ENCODE measurements at regions not wholly inside any gene's neighbourhood (a gene's known extent, or its start where the extent isn't known, plus 50 kb on each side); places are given as distances from the start of the nearest gene placed in this dataset.

- Histone ChIP-seq H3K4me1 (ENCODE audit: insufficient read depth, low read length) (no peaks in the 10 kb centered on the region), H3K27ac (ENCODE audit: low read length) (no peak overlapping the region), H4K20me1 (ENCODE audit: insufficient read depth, low read length) (no peaks in the 10 kb centered on the region), H2AFZ (ENCODE audit: low read depth, low read length) (no peak overlapping the region), H3K4me3 (ENCODE audit: low read depth in 1 of 2, low read length in 2 of 2) (no peak overlapping the region), H3K4me2 (ENCODE audit: insufficient read depth, low read length) (no peak overlapping the region), H3K36me3 (ENCODE audit: insufficient read depth, low read length) (no peaks in the 10 kb centered on the region), H3K9ac (ENCODE audit: low read depth, low read length) (no peak overlapping the region), H3K9me3 (ENCODE audit: insufficient read depth, low read length, severe bottlenecking) (no peaks in the 10 kb centered on the region), H3K79me2 (ENCODE audit: insufficient read depth, low read length) (no peaks in the 10 kb centered on the region), H3K27me3 (ENCODE audit: insufficient read depth, low read length, poor library complexity) (no peaks in the 10 kb centered on the region)
- no peak for ATAC-seq (ENCODE audit: insufficient read depth, low read depth)
- DNase-seq, result no peak
- no peak for TF ChIP-seq EZH2 (IDR thresholded peaks at IDR 0.05; ENCODE audit: borderline replicate concordance, low read depth, low read length, severe bottlenecking)
- TF ChIP-seq, protein P1, sequence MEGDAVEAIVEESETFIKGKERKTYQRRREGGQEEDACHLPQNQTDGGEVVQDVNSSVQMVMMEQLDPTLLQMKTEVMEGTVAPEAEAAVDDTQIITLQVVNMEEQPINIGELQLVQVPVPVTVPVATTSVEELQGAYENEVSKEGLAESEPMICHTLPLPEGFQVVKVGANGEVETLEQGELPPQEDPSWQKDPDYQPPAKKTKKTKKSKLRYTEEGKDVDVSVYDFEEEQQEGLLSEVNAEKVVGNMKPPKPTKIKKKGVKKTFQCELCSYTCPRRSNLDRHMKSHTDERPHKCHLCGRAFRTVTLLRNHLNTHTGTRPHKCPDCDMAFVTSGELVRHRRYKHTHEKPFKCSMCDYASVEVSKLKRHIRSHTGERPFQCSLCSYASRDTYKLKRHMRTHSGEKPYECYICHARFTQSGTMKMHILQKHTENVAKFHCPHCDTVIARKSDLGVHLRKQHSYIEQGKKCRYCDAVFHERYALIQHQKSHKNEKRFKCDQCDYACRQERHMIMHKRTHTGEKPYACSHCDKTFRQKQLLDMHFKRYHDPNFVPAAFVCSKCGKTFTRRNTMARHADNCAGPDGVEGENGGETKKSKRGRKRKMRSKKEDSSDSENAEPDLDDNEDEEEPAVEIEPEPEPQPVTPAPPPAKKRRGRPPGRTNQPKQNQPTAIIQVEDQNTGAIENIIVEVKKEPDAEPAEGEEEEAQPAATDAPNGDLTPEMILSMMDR (IDR thresholded peaks at IDR 0.05; ENCODE audit: borderline replicate concordance, extremely low read depth, low read length, poor library complexity, severe bottlenecking), result no peak
These were observed 64.7 kb upstream of the SERTAD2 start for GRCh38 chr2:64718250-64718885.

GRCh38 chr2:64720535-64721319, 67.0 kb upstream of the SERTAD2 start:
- Histone ChIP-seq H3K9me3 (ENCODE audit: insufficient read depth, low read length, severe bottlenecking) (no peaks in the 10 kb centered on the region), H3K4me3 (ENCODE audit: low read depth in 1 of 2, low read length in 2 of 2) (no peak overlapping the region), H3K79me2 (ENCODE audit: insufficient read depth, low read length) (no peaks in the 10 kb centered on the region), H3K27me3 (ENCODE audit: insufficient read depth, low read length, poor library complexity) (no peaks in the 10 kb centered on the region), H3K27ac (ENCODE audit: low read length) (no peak overlapping the region), H3K4me1 (ENCODE audit: insufficient read depth, low read length) (no peaks in the 10 kb centered on the region), H3K36me3 (ENCODE audit: insufficient read depth, low read length) (no peaks in the 10 kb centered on the region), H4K20me1 (ENCODE audit: insufficient read depth, low read length) (no peaks in the 10 kb centered on the region), H3K9ac (ENCODE audit: low read depth, low read length) (no peak overlapping the region), H3K4me2 (ENCODE audit: insufficient read depth, low read length) (no peak overlapping the region), H2AFZ (ENCODE audit: low read depth, low read length) (no peak overlapping the region)
- ATAC-seq (ENCODE audit: insufficient read depth, low read depth) (no peak), DNase-seq (no peak)
- TF ChIP-seq, protein P1 (IDR thresholded peaks at IDR 0.05; ENCODE audit: borderline replicate concordance, extremely low read depth, low read length, poor library complexity, severe bottlenecking), result no peak
- no peak for TF ChIP-seq EZH2 (IDR thresholded peaks at IDR 0.05; ENCODE audit: borderline replicate concordance, low read depth, low read length, severe bottlenecking)

- no peak for TF ChIP-seq EZH2 (IDR thresholded peaks at IDR 0.05; ENCODE audit: borderline replicate concordance, low read depth, low read length, severe bottlenecking)
- TF ChIP-seq, protein P1 (IDR thresholded peaks at IDR 0.05; ENCODE audit: borderline replicate concordance, extremely low read depth, low read length, poor library complexity, severe bottlenecking), result no peak
- no peak overlapping the region for H3K9ac ChIP-seq (ENCODE audit: low read depth, low read length)
- no peaks in the 10 kb centered on the region for H4K20me1 ChIP-seq (ENCODE audit: insufficient read depth, low read length)
- no peak overlapping the region for H3K4me2 ChIP-seq (ENCODE audit: insufficient read depth, low read length)
- no peak overlapping the region for H2AFZ ChIP-seq (ENCODE audit: low read depth, low read length)
- H3K9me3 ChIP-seq (ENCODE audit: insufficient read depth, low read length, severe bottlenecking), result no peaks in the 10 kb centered on the region
- H3K4me3 ChIP-seq (ENCODE audit: low read depth in 1 of 2, low read length in 2 of 2), result no peak overlapping the region
- H3K79me2 ChIP-seq (ENCODE audit: insufficient read depth, low read length), result no peaks in the 10 kb centered on the region
- DNase-seq, result no peak
- no peaks in the 10 kb centered on the region for H3K27me3 ChIP-seq (ENCODE audit: insufficient read depth, low read length, poor library complexity)
- H3K4me1 ChIP-seq (ENCODE audit: insufficient read depth, low read length), result no peaks in the 10 kb centered on the region
- H3K36me3 ChIP-seq (ENCODE audit: insufficient read depth, low read length), result no peaks in the 10 kb centered on the region
- ATAC-seq (ENCODE audit: insufficient read depth, low read depth), result no peak
- H3K27ac ChIP-seq (ENCODE audit: low read length), result no peak overlapping the region
These were observed 67.6 kb upstream of the SERTAD2 start for GRCh38 chr2:64721320-64721623.

Measured in DND-41 (cell line).